Renal cortex interstitium (tissue), 11 donors: ENCODE measurements at regions not wholly inside any gene's neighbourhood (a gene's known extent, or its start where the extent isn't known, plus 50 kb on each side); places are given as distances from the start of the nearest gene placed in this dataset.
A peak's percentile ranks its signal among the peaks of the same experiment; 100 is the strongest.

ENCODE experiments used
- DNase-seq, 11 donors: peaks; one replicate each; pipeline ENCODE4 v3.0.0-alpha.2; 2013; ENCODE audit warnings: low read depth in 9 of 11, low spot score in 4 of 11; ENCODE audit errors: extremely low read depth in 1 of 11

GRCh38 chr22:48496987-48497650 is 1330.6 kb downstream of the BRD1 start:
- DNase-seq, result no peak

- no peak for DNase-seq
Measured at GRCh38 chr22:48496226-48496845, 1331.3 kb downstream of the BRD1 start.

GRCh38 chr22:48495751-48496080 is 1332.0 kb downstream of the BRD1 start:
- no peak for DNase-seq

- DNase-seq, result no peak
Measured at GRCh38 chr22:48494968-48495750, 1332.5 kb downstream of the BRD1 start.

GRCh38 chr22:48494256-48494967 is 1333.3 kb downstream of the BRD1 start:
- DNase-seq, result no peak

- DNase-seq, result no peak
Measured at GRCh38 chr22:48493733-48494132, 1333.9 kb downstream of the BRD1 start.

GRCh38 chr22:48492366-48493320 is 1335.0 kb downstream of the BRD1 start:
- peak; percentile 56 to 80 (median 70) for DNase-seq

GRCh38 chr22:48491451-48491941 is 1336.2 kb downstream of the BRD1 start:
- DNase-seq, result no peak

- DNase-seq, result no peak
Measured at GRCh38 chr22:48490500-48491411, 1336.9 kb downstream of the BRD1 start.

- no peak for DNase-seq
Measured at GRCh38 chr22:48489551-48490499, 1337.8 kb downstream of the BRD1 start.

GRCh38 chr22:48488611-48489511 is 1338.8 kb downstream of the BRD1 start:
- DNase-seq, result peak in 1 of 11 donors; percentile 45

GRCh38 chr22:48488149-48488551 is 1339.5 kb downstream of the BRD1 start:
- no peak for DNase-seq

GRCh38 chr22:48486558-48486957 is 1341.1 kb downstream of the BRD1 start:
- DNase-seq, result no peak

- DNase-seq, result no peak
Measured at GRCh38 chr22:48486134-48486532, 1341.5 kb downstream of the BRD1 start.
